ENCODE measurements at regions not wholly inside any gene's neighbourhood (a gene's known extent, or its start where the extent isn't known, plus 50 kb on each side); places are given as distances from the start of the nearest gene placed in this dataset.

DNA sequence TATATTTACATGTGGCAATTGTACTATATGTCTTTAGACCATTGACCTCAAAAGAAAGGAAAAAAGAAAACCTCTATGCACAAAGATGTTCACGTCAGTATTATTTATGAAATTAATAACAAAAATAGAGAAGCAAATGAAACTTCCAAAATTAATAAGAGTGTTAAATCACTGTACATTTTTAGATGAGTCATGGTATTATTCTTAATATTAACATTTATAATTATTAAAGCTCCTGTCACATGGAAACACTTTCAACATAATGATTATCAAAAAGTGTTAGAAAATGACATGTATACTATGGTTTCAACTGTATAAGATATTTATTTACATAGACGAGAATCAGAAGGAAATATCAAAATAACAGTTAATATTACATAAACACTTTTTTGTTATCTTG lies 324.9 kb upstream of the RUNX1 start:
- DNase-seq (ENCODE audit: low read depth in 2 of 2) = no peak

DNA sequence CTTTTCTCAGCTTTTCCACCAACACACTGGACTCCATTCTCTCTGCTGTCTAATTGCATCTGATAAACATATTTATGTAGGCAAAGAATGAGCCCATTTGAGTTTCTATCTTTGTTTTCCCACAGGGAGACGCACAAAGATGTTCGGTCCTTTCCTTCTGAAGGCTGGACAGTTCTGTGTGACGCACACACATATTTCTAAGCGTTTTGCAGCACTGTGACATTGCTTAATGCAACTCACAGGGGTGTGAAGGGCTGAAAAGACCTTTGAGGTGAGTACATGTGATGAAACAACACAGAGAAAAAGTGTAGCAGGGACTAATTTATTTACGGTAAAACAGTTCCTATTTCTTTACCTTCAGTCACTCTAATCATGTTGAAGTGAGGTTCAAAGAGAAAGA lies 323.1 kb upstream of the RUNX1 start:
- no peak for DNase-seq (ENCODE audit: low read depth in 2 of 2)

DNA sequence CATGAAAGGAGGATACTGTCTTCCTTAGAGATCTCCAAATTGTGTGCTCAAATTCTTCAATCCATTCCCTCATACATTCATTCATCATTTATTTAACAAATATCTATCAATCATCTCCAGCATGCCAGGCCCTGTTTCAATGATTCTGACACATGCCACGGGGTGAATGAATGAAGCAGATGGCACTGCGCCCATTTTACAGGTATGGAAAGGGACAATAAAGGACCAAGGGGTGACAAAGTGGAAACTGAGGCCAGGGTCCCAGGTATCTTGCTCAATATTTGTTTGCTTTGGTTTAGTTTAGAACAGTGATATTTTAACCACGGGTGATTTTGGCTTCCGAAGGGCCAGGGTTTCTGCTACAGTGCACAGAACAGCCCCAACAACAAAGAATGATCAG lies 321.6 kb upstream of the RUNX1 start:
- DNase-seq (ENCODE audit: low read depth in 2 of 2) = no peak

DNA sequence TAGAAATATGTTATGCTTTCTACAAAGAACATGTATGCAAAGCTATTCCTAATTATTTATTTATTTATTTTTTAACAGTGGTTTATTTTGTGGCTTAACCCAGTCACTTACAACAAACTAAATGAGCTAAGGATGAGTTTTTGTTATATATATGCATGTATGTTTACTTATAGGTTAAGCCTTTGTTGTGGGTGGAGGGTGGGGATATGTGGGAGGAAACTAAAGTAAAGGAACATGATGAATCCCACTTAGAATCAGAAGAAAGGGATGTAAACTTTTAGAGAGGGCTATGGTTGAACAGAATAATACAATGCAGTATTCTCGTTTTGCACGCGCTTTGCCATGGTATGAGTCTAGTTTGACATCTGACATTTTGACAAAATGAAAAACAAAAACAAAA lies 321.0 kb upstream of the RUNX1 start:
- DNase-seq (ENCODE audit: low read depth in 2 of 2) = no peak

DNA sequence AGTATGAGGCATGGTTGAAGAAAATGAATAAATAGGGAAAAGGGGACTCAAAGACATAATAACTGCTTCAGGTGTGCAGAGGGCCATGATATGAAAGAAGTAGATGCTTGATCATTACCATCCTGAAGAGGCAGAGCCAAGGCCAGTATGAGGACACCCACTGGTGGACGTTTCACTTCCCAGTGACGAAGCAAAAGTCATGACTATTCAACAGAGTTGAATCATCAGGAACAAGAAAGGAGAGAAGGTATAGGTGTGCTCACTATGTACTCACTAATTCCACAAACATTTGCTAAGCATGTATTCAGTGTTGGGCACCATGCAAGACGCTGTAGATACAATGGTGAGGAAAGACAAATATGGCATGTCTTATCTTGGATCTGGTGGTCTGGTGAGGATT lies 319.2 kb upstream of the RUNX1 start:
- no peak for DNase-seq (ENCODE audit: low read depth in 2 of 2)

DNA sequence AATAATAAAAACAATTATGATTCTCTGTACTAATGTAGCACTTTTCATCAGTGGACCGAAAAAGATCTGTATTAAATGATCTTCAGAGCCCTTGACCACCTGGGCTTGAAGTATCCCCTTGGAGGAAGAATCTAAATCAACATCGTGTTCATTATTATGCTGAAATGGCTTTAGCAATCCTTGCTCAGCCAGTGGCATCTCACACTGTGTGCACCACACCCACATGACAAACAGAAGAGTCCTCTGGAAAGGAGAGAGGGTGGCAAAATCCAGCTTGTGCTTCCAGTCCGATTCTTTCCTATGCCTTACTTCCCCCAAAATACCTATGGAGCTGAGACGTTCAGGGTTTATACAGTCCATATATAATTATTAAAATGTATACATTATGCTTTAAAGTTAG lies 318.5 kb upstream of the RUNX1 start:
- no peak for DNase-seq (ENCODE audit: low read depth in 2 of 2)

DNA sequence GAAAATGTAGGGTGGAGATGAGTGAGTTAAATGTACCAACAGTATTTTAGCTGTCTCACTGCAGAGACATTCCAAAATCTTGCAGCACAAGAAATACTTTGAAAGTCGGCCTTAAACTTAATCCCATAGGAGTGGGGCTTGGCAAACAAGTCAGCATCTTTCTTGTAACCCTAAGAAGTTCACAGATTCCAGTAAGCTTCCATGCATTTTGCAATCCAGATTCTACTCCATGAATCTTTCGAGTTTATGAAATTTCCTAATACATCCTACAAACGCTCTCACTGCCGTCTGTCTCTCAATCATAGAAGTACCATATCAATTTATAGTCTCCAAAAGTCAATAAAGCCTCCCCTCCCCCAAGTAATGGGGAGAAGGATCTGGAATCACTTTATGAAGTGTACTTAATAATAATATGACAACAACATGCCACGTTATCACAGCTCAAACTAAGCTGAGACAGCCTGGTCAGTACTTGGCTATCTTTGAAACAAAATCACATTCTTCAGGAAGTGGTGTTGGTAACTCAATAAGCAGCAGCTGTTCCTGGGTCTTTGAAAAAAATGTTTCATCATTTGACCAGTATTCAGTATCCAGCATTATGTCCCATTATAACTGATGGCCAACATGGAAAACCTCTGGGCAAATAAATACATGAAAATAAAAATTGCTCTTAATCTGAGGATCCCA lies 317.4 kb upstream of the RUNX1 start:
- peak in 1 of 2 donors; percentile 42 for DNase-seq (ENCODE audit: low read depth in 2 of 2)

DNA sequence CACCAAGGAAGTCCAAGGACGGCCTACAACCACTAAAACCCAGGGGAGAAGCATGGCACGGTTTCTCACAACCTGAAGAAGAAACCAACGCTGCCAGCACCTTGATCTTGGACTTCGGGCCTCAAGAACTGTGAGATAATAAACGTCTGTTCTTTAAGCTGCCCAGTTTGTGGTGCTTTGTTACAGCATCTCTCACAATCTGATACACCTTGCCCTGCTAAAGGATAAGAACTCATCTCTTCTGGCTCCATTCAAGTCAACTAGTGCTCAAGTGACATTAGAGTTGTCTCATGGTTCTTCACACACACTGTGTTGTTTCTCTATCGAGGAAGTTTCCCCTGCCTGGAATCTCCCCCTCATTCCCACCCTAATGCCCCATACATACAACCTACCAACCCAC lies 314.4 kb upstream of the RUNX1 start:
- DNase-seq (ENCODE audit: low read depth in 2 of 2) = no peak

DNA sequence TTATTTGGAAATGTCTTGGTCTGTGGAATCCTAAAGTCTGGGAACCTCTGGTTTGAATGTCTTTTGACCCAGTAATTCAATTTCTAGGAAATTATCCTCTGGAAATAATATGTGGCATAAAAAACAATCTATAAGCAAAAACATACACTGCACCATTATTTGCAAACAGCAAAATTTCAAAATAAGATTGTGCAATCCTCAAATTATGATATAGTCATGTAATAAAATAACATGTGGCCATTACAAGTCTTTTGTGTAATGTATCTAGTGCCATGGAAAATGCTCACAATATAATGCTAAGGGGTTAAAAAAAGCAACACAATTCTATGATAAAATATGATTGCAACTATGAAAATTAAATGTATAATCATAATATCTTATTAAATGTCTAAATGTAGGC lies 312.9 kb upstream of the RUNX1 start:
- no peak for DNase-seq (ENCODE audit: low read depth in 2 of 2)

DNA sequence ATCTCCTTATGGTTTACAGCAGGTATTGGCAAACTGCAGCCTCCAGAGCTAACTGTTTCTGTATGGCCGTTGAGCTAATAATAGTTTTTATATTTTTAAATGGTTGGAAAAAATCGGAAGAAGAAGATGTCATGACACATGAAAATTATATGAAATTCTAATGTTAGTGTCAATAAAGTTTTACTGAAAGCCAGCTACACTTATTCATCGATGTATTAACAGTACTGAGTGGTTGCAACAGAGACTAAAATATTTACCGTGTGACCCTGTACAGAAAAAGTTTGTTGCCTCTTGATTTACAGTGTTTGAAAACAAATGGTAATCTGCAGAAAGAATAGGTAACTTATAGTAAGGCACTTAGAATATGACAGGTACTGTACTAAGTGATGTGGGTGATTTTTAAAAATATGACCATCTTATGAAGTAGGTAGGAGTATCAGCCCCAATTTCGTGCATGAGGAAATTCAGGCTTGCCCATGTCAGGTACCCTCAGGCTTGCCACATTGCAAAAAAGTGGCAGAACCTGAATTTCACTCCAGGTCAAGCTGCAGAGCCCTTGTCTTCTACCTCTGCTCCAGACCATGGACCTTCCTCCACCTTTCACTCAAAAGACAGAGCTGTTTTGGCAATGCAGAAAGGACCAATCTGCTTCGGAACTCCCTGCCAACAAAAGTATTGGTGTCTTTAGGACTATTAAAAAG lies 311.9 kb upstream of the RUNX1 start:
- no peak for DNase-seq (ENCODE audit: low read depth in 2 of 2)

DNA sequence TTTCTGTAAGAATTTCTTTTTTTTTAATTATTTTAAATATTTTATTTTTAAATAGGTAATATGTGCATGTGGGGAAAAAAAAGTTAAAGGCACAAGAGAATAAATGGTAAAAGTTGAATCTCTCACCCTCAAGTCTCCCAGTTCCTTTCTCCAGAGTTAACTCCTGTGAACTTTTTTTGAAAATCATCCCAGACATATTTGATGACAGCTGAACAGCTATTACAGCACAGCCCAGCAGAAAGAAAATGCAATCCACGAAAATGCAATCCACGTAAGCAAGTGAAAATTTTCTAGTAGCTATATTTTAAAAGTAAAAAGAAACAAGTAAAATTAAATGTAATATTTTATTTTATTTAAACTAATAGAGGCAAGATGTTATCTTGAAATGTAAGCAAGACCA lies 310.0 kb upstream of the RUNX1 start:
- no peak for DNase-seq (ENCODE audit: low read depth in 2 of 2)

DNA sequence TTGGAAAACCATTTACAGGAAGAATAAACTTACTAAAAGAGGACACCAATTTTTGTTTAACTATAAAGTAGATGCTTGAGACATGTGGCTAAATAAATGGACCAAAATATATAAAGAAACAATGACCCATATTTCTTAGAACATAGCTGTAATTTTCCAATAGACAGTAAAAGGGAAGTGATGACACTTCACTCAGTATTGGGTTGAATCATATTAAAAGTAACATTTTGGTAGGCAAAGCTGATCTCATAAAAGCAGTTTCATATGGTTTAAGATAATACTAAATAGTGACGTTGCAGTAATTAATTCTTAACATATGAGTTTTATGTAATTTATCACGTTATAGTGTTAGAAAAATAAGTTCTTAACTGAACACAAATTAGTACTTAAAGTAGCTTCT lies 308.9 kb upstream of the RUNX1 start:
- DNase-seq (ENCODE audit: low read depth in 2 of 2) = no peak

DNA sequence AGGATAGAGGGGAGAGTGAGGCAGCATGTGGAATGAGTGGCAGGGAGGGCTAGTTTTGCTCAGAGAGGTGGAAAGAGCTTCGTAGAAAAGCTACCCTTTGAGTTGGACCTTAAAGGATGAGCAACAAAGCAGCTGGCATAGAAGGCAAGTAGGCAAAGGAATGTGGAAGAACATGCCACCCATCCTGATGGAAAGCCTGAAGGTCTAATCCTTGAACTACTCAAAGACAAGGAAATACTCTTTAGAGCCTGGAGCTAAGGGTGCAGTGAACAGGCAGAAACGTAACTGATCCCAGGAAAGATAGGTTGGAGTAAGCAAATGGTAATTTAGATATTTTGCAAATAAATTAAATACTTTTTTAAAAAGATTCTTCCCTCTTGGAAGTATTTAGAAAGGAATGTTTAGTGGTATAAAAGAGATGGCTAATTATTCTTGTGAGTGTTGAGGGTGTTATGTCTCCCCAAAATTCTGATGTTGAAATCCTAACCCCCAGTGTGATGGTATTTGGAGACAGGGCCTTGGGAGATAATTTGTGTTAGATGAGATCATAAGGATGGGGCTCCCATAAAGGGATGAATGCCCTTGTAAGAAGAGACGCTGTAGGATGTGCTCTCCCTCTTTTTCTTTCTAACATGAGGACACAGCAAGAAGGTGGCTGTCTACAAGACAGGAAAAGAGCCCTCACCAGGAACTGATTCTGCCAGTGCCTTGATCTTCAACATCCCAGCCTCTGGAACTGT lies 308.1 kb upstream of the RUNX1 start:
- no peak for DNase-seq (ENCODE audit: low read depth in 2 of 2)

DNA sequence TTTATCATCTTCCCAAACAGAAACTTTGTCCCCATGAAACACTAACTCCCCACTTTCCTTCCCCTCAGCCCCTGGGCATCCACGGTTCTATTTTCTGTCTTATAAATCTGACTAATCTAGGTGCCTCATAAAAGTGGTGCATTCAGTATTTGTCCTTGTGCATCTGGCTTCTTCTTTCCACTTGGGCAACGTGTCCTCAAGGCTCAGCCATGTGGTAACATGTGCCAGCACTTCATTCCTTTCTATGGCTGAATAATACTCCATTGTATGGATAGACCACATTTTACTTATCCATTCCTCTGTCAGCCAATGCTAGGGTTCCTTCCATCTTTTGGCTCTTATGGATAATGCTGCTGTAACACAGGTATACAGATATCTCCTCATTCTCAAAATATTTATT lies 305.0 kb upstream of the RUNX1 start:
- no peak for DNase-seq (ENCODE audit: low read depth in 2 of 2)

DNA sequence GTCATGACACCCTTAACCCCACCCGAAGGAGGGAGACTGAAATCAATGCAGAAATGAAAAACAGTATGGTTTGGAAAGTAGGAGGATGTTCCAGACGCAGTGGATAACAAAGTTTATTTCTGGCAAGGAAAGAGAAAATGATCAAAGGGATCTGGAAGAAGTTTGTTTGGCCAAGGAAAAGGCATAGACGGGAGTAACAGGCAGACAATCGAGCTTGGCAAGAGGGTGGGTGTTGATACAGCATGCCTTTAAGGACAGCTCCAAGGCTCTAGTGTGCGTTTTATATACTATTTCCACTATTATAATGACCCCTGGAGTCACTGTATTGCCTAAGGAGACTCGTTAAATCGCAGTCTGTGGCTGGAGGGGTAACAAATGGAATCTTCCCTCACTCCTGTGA lies 303.7 kb upstream of the RUNX1 start:
- no peak for DNase-seq (ENCODE audit: low read depth in 2 of 2)

DNA sequence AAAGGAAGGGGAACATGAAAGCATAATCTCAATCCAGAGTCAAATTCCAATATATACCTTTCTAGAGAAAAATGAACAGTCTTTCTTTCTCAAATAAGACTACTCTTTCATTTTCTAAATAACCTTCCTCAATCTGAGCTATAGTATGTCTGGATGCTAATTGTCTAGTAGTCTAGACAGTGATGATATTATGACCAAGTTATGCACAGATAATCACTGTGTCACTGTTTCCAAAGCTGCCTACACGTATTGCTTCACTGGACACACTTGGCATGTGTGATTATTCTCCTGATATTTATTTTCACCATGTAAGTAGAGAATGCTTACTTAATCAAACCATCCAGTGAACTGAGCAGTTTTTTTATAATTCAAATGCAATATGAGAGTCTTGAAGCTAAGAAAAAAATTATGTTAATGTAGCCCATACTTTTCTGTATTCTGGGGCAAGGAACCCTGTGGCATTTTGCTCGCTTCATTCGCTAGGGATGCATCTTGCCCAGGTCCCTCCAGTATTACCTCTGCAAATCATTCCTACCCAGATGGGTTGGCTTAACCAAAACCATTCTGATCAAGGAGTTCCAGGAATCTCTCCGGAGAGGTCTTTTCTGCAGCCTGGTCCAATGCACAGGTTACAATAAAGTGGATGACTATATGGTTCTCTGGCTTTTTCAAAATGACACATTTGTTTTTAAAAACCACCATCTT lies 303.1 kb upstream of the RUNX1 start:
- no peak for DNase-seq (ENCODE audit: low read depth in 2 of 2)

DNA sequence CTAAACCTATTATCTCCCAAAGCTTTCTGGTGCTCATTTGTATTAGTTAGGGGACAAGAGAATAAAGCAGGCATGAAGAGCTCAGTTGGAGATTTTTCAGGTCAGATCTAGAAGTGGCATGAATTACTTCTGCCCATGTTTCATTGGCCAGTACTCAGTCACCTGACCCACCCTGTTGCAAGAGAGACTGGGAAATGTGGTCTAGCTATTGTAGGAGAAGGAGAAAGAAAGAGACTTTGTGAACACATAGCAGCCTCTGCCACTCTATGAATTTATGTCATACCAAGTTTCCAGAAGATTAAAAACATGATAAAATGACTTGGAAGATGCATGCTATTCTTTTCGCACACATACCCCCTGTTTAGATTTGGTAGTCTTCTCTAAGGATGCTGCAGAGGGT lies 302.3 kb upstream of the RUNX1 start:
- DNase-seq (ENCODE audit: low read depth in 2 of 2) = no peak

DNA sequence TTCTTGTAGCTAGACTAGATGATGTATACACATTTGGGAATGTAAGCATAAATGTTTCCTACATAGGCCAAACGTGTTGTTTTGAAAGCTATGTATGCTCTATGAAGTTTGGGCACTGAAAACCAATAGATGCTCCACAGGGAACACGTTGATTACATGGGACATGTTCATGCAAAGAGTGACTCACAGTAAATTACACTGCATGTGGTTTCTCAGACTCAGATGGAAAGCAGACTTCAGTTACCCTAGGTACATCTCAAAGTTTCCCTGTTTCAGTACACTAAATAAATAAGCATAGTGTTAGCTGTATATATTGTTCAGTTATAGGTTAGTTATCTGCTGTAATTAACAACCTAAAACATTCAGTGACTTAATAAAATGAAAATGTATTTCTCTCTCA lies 301.9 kb upstream of the RUNX1 start:
- no peak for DNase-seq (ENCODE audit: low read depth in 2 of 2)

DNA sequence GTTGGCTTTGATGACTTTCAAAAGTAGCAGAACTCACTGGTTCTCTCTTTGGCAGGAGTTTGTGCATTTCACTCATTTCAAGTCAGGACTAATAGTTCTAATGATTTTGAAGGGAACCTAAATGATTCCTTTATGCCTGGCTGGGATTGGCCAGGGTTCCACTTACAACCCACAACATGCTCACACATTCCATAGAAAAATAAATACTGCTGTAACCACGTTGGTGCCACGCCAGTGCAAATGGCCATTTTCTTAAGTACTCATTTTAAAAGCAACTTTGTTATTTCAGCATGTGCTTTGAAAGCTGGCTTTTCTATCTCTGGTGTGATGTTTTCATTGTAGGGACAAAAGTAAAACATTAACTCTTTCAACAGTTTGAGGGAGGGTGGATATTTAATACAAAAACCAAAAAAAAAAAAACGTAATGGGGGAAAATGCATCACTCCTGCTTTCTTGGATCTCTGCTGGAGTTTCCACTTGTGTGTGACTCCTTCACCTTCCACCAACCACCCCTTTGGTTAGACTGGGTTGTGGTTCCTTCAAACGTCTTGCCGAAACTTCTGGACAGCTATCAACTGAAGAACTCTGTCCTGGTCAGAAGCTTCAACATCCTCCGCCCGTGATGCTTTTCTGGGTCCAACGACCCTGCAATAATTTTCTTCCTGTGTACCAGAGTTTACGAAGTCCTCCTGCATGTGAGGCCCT lies 300.4 kb upstream of the RUNX1 start:
- DNase-seq (ENCODE audit: low read depth in 2 of 2) = no peak

DNA sequence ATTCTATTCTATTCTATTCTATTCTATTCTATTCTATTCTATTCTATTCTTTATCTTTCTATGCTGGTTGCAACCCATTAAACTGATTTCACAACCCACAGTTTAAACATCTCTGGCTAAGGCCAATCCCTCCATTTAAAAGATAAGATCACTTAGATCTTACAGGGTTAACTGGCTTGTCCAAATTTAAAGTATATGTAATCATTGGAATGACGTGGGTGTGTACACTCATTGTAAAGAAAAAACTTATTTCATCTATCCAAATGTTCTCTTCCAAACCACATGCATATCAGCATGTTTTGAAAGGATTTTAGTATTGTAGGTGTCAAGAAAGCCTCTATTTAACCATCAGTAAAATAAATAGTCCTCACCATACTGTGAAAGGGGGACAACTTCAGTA lies 299.6 kb upstream of the RUNX1 start:
- no peak for DNase-seq (ENCODE audit: low read depth in 2 of 2)

DNA sequence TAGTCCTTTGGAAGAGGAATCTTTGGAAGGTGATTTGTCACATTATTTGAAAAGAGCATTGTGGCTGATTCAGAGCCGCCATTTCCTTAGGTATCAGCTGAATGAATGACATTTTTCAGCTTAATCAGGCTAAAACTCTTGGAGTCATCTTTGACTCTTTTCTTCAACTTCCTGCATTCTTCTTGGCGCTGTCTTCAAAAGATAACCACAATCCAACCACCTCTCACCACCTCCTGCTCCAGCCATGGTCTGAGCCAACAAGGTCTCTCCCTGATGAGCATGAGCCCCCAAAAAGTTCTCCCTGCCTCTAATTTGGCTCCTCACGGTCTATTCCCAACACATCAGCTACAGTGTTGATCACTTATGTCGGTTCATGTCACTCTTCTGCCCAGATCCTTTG lies 297.6 kb upstream of the RUNX1 start:
- DNase-seq (ENCODE audit: low read depth in 2 of 2) = no peak

DNA sequence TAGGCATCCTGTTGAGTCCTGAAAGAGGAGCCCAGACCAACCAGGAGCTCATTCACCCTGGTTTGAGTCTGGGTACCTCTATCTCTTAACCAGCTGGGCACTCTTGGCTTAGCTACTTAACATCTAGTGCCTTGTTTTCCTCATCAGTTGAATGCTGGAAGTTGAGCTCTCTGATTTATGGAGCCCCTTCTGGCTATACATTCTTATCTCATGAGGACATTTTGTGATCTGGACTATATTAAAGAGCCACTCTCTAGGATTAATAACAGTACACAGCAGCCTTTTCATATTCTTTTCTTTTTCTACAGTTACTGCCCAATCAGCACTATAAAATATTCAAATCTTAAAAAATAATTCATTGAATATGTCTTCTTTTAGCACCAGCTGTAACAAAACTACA lies 296.9 kb upstream of the RUNX1 start:
- no peak for DNase-seq (ENCODE audit: low read depth in 2 of 2)
